ENCODE measurements at regions not wholly inside any gene's neighbourhood (a gene's known extent, or its start where the extent isn't known, plus 50 kb on each side); places are given as distances from the start of the nearest gene placed in this dataset.

DNA sequence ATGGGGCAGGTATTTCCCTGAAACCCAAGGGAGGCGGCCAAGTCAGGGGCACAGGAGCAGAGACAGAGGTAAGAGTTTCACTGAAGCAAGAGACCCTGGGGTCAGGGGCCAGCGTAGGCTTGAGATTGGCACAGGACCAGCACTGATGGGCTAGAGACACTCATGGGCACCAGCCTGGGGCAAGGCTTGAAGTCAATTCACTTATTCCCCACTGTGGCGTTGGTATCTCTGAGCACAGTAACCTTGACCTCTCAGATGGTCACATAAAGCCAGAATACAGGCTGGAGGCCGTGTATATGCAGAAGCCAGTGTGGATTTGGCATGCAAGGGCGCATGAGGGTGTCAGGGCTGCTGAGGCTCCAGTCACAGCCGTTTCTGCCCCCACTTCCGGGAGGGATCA, 173.5 kb upstream of the GPR12 start:
- Histone ChIP-seq H3K27ac (no peak overlapping the region), H3K9me3 (no peaks in the 10 kb centered on the region), H3K27me3 (peaks cover 0 to 11% of the 10 kb centered on the region in 2 donors), H3K4me3 (no peak overlapping the region), H3K36me3 (no peaks in the 10 kb centered on the region), H3K4me1 (no peaks in the 10 kb centered on the region)
- TF ChIP-seq POLR2AphosphoS5 (IDR thresholded peaks at IDR 0.05) (no peak), POLR2A (IDR thresholded peaks at IDR 0.05) (no peak)
- TF ChIP-seq, protein P1, sequence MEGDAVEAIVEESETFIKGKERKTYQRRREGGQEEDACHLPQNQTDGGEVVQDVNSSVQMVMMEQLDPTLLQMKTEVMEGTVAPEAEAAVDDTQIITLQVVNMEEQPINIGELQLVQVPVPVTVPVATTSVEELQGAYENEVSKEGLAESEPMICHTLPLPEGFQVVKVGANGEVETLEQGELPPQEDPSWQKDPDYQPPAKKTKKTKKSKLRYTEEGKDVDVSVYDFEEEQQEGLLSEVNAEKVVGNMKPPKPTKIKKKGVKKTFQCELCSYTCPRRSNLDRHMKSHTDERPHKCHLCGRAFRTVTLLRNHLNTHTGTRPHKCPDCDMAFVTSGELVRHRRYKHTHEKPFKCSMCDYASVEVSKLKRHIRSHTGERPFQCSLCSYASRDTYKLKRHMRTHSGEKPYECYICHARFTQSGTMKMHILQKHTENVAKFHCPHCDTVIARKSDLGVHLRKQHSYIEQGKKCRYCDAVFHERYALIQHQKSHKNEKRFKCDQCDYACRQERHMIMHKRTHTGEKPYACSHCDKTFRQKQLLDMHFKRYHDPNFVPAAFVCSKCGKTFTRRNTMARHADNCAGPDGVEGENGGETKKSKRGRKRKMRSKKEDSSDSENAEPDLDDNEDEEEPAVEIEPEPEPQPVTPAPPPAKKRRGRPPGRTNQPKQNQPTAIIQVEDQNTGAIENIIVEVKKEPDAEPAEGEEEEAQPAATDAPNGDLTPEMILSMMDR (IDR thresholded peaks at IDR 0.05), result no peak
- DNase-seq (ENCODE audit: low spot score in 2 of 2), result no peak
- intact Hi-C loops (cut with DNase I; ENCODE audit: low total_unique reads), result no loop called here

DNA sequence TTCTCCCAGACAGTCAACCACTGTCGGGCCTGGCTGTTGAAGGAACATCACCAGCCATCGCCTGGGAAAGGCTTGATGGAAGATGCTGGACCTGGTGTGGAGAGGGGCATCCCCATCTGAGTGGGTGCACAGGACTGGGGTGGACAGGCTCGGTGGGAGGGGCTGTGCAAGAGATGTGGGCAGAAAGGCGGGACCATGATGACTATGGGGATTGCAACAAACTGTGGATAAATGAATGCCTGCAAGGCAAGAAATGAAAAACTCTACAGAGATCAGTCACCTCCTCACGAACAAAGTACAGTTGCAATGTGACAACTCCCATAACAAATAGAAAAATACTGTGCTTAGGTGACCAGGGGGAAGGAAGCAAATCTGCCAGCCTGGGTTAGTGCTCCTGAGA, 171.9 kb upstream of the GPR12 start:
- no peaks in the 10 kb centered on the region for H3K4me1 ChIP-seq
- DNase-seq (ENCODE audit: low spot score in 2 of 2), result no peak
- peaks cover 0 to 11% of the 10 kb centered on the region in 2 donors for H3K27me3 ChIP-seq
- intact Hi-C loops (cut with DNase I; ENCODE audit: low total_unique reads), result no loop called here
- no peaks in the 10 kb centered on the region for H3K9me3 ChIP-seq
- H3K27ac ChIP-seq, result no peak overlapping the region
- H3K4me3 ChIP-seq, result no peak overlapping the region
- TF ChIP-seq POLR2AphosphoS5 (IDR thresholded peaks at IDR 0.05) (no peak), POLR2A (IDR thresholded peaks at IDR 0.05) (no peak)
- TF ChIP-seq, protein P1 (IDR thresholded peaks at IDR 0.05), result no peak
- no peaks in the 10 kb centered on the region for H3K36me3 ChIP-seq

DNA sequence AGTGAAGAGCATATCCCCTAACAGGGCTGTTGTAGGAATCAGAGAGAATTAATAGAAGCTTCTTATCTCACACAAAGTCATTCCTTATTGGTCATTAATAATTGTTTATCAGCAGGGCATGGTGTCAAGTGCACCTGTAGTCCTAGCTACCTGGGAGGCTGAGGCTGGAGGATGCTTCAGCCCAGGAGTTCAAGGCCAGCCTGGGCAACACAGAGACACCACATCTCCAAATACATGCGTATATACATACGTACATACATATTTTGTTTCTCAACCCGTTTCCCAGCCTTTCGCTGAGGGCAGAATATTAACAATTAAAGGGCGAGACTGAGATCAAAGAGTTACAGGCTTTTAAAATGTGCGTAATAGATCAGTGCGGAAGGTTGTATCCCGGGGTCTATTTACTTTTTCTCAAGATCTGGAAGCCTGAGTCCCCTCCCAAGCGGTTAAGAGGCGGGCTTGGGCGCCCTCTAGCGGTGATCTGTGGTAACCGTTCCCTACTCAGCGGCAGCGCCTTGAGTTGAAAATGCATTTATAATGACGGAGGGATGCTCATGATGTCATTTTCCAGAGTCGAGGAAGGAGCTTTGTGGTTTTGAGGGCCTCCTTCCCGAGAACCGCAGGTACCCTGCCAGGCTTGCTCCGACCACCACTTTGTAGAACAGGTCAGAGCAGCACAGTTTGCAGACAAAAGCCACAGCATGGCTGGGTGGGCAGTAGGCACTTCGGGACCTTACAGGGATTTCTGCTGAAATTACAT, 169.6 kb upstream of the GPR12 start:
- intact Hi-C loops (cut with DNase I; ENCODE audit: low total_unique reads), result no loop called here
- H3K9me3 ChIP-seq, result no peaks in the 10 kb centered on the region
- peaks cover 0 to 13% of the 10 kb centered on the region in 2 donors for H3K27me3 ChIP-seq
- TF ChIP-seq POLR2A (IDR thresholded peaks at IDR 0.05) (no peak), POLR2AphosphoS5 (IDR thresholded peaks at IDR 0.05) (no peak)
- TF ChIP-seq, protein P1 (IDR thresholded peaks at IDR 0.05), result peak; percentile 18 to 70 (median 64)
- H3K4me3 ChIP-seq, result no peak overlapping the region
- no peak overlapping the region for H3K27ac ChIP-seq
- H3K4me1 ChIP-seq, result no peaks in the 10 kb centered on the region
- H3K36me3 ChIP-seq, result no peaks in the 10 kb centered on the region
- no peak for DNase-seq (ENCODE audit: low spot score in 2 of 2)

DNA sequence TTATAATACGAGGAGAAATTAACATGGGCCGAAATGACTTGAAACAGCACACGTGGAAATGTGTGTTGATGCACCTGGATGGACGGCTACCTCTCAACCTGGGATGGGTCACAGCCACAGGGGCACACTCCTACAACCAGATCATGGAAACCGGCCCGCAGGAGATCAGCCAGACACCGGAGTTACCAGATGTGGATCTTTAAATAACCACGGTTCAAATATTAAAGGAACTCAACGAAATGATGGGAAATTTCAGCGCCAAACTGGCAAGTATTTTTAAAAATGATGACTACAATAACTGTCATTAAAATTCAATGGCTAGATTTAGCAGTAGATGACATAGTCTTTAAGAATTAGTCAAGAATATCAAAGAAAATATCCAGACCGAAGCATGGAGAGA, 166.9 kb upstream of the GPR12 start:
- no peak for DNase-seq (ENCODE audit: low spot score in 2 of 2)
- Histone ChIP-seq H3K36me3 (no peaks in the 10 kb centered on the region), H3K4me3 (no peak overlapping the region), H3K27me3 (peaks cover 0 to 14% of the 10 kb centered on the region in 2 donors), H3K4me1 (no peaks in the 10 kb centered on the region), H3K9me3 (no peaks in the 10 kb centered on the region), H3K27ac (no peak overlapping the region)
- intact Hi-C loops (cut with DNase I; ENCODE audit: low total_unique reads), result no loop called here
- TF ChIP-seq, protein P1 (IDR thresholded peaks at IDR 0.05), result no peak
- TF ChIP-seq POLR2A (IDR thresholded peaks at IDR 0.05), result no peak
- no peak for TF ChIP-seq POLR2AphosphoS5 (IDR thresholded peaks at IDR 0.05)

DNA sequence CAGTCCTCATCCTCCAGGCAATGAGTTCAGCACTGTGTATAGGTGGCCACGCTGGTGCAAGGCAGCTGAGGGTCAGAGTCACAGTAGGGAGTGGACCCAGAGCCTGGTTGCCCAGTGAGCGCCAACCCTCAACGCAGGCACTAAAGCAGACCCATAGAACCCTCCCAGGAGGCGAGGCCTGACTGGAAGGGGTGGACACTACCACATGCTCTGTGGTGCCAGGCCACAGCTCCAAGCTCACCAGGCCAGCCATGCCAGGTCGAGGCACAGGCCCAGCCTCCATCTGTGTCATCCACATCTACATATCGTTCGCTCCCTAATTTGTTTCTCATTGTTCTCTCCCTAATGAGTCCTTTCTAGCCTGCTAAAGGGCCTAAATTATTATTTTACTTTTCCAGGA, 165.8 kb upstream of the GPR12 start:
- intact Hi-C loops (cut with DNase I; ENCODE audit: low total_unique reads), result no loop called here
- no peaks in the 10 kb centered on the region for H3K4me1 ChIP-seq

More for the DNA sequence above, 165.8 kb upstream of the GPR12 start:
- H3K9me3 ChIP-seq, result no peaks in the 10 kb centered on the region
- DNase-seq (ENCODE audit: low spot score in 2 of 2), result no peak
- no peak overlapping the region for H3K4me3 ChIP-seq
- H3K36me3 ChIP-seq, result no peaks in the 10 kb centered on the region
- H3K27ac ChIP-seq, result no peak overlapping the region
- TF ChIP-seq, protein P1 (IDR thresholded peaks at IDR 0.05), result no peak
- no peak for TF ChIP-seq POLR2A (IDR thresholded peaks at IDR 0.05)
- no peak for TF ChIP-seq POLR2AphosphoS5 (IDR thresholded peaks at IDR 0.05)
- peaks cover 0 to 14% of the 10 kb centered on the region in 2 donors for H3K27me3 ChIP-seq

All from breast epithelium (tissue), 4 donors.